Dermis microvascular lymphatic vessel endothelial cell (primary cell): ENCODE measurements at regions not wholly inside any gene's neighbourhood (a gene's known extent, or its start where the extent isn't known, plus 50 kb on each side); places are given as distances from the start of the nearest gene placed in this dataset.
A peak's percentile ranks its signal among the peaks of the same experiment; 100 is the strongest.

ENCODE experiments used
- DNase-seq, 2 donors: peaks; one replicate each; pipeline versions ENCODE4 v3.0.0 to v3.0.0-alpha.2; 2010; ENCODE audit warnings: low read depth in 2 of 2

DNA sequence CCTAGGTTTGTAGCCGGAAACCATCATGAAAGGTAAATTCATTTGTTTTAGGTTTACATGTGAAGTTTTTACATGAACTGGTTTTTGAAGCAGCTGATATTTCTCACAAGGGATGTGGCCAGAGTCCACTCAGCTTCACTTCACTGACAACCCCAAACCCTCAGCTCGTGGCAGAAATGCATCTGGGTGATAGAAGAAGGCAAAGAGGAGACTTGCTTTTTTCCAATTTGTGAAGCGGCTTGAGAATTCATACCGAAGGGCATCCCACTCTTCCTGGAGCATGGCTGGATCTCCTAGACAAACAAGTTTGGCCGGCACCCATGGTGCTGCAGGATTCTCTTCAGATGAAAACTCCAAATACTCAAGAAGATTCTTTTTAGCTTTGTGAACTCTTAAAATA is 392.8 kb upstream of the CNR1 start:
- DNase-seq = no peak

GRCh38 chr6:88556663-88557062 is 390.5 kb upstream of the CNR1 start:
- DNase-seq = no peak

DNA sequence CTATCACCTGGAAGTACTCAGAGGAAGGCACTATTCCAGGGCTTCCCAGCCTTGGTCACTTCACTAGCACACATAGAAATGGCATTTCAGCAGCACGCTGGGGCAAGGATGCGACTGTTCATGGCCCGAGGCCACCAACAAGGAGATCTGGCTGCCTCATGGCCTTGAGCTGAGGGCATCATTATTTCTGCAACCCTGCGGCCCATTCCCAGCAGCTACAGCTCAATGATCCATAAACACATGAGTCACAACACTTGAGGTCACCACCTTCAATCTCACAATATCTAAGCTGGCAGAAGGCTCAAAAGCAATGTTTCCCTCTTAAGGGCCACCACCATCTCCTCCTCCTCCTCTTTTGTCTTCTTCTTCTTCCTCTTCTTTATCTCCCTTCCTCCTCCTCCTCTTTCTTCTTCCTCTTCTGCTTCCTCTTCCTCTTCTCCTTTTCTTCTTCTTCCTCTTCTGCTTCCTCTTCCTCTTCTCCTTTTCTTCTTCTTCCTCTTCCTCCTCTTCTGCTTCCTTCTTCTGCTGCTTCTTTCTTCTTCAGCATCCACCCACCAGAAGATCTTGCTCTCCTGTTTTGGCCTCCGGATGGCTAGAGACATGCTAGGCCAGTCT is 382.9 kb upstream of the CNR1 start:
- no peak for DNase-seq

GRCh38 chr6:88547768-88548167 is 381.6 kb upstream of the CNR1 start:
- no peak for DNase-seq

DNA sequence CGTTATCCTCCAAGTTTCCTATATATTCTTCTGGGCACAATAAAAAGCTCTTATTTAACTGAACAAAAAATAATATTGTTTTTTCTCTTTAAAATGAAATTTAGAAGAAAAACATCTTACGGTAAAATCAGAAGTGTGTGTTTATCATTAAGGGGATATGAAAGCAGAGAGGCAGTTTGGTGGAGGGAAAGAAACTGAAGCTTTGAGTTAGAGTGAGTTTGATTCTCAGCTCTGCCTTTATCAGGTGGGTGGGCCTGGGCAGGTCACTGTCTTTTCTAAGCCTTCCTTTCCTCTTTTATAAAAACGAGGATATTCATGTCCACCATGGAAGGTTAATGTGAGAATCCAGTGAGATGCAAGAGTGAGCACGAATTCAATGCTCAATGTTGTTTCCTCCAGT is 379.8 kb upstream of the CNR1 start:
- no peak for DNase-seq

DNA sequence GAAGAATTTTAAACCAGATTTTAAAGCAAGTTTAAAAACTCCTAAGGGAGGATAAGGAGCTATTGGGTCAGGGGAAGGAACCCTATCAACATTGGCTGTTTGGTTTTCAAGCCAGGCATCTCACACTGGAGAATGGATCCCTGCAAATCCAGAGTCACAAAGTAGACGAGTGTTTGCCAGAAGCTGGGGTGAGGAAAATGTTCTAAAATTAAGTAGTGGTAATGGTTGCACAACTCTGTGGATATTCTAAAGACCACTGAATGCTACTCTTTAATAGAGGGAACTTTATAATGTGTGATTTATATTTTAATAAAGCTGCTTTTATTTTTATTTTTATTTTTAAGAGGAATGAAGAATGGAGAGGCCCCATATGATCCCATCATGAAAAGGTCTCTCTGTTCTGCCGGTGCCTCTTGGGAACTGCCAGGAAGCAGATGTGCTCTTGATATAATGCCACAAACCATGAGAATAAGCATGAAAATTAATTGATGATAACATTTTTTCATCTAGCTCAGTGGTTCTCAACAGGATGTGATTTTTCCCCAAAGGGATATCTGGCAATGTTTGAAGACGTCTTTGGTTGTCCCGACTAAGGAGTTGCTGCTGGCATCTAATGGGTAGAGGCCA is 379.0 kb upstream of the CNR1 start:
- no peak for DNase-seq

DNA sequence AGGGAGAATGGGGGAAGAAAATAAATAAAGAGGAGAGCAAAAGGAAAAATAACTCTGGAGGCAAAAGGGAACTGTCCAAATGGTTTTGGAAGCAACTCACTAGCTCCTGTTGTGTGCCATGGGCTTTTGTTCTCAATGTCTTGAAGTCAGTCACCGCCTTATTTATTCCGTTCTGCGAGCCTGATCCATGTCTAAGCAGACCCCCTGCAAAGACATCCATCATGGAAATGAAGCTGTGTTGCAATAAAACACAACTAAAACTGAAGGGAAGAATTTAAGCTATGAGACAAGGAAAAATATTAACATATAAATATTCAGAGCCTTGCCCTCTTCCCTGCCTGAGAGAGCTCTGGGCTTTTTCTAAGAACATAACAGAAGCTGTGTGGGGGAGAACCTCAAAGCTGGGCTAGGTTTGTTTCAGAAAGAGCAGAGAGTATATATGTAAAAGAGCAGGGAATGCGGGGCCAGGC is 373.2 kb upstream of the CNR1 start:
- no peak for DNase-seq

DNA sequence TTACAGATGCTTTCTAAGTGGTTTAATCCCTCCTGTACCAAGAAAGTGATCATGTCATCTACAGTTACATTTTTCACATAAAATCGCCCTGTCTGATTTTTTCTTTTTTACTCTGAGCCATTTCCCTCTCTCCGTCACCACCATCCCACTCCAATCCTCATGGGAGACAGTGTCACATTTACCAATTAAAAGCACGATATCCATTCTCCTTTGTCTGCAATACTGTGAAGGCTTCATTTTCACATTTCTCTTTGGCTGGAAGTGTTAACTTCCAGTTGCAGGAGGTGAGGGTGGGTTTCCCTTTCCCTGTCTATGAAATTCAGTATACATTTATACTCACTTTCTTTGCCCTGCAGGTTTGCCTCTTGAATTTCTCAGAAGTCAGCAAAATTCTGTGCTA is 372.7 kb upstream of the CNR1 start:
- DNase-seq = no peak

GRCh38 chr6:88538130-88538706 is 372.1 kb upstream of the CNR1 start:
- DNase-seq = peak in 1 of 2 donors; percentile 6

GRCh38 chr6:88536071-88536625 is 370.0 kb upstream of the CNR1 start:
- DNase-seq = no peak

DNA sequence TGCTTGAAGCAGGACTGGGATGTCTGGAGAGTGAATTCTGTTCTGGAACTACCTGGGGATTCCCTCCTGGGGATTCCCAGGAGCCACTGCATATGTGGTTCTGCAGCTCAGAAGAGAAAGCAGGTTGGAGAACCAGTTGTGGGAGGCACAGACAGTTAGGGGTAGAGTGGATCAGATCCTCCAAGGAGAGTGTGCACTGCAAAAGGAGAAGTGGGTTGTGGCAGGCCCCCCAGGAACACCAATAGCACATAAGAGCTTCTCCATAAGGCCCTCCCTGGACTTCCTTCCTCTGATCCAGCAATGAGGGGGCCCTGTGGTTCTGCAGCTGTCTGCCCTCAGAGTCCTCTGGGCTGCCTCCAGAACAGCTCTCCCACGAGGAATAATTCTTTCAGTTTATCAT is 369.2 kb upstream of the CNR1 start:
- no peak for DNase-seq

DNA sequence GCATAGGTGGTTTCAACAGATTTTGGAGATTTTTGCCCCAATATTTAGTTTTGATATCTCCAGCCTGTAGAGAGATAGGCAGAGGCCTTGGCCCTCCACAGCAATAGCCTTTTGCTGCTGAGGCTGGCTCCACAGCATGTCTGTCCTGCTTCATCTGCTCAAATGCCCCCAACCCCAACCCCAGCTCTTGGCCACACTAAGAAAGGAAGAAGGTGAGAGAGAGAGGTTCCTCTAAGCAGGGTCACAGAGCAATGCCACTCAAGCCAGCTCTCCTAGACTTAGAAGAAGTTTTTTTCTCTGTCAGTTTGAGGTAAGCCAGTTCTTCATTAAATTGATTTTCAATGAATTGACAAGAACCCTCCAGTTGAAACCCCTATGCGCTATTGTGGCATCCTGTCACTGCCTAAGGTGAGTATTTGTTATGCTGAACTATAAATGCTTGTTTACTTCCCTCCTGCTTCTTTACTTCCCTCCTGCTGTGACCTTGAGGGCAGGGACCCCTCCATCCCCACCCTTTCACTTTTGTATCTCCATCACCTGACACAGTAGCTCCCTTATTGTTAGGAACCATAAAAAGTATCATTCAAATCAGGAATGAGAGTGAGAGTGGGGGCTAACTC is 366.2 kb upstream of the CNR1 start:
- DNase-seq = no peak

GRCh38 chr6:88529726-88530125 is 363.6 kb upstream of the CNR1 start:
- DNase-seq = no peak

- no peak for DNase-seq
Measured at GRCh38 chr6:88520445-88520844, 354.3 kb upstream of the CNR1 start.

- DNase-seq = no peak
Measured at GRCh38 chr6:88520017-88520338, 353.8 kb upstream of the CNR1 start.

DNA sequence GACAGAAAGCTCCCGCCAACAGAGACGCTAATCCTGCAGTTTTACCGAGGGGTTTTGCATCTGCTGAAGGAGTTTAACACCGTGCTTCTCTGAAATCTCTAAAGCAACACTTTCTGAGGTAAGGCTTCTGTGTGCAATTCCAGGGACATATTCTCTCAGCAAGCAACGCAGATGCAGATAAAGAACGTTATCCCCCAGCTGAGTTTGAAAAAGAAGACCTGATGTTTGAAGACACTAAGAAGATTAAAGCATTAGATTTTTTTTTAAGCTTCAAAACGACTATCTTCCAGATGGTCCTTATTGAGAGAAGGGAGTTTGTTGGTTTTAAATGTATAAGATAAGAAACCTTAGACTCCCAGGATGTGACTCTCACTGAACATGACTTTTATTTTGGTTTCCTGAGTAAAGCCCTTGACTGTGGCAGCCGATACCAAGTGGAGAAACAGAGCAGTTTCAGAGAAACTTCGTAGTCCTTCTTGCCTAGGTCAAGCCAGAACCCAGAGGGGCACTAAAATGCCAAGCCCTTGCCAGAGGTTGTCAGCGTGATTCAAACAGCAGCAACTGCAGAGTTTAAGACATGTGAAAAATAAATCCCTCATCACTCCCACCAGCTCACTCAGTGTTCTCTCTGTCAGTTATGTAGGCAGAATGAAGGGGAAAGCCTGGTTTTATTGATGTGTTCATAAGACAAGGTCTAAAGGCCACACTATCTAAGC is 353.3 kb upstream of the CNR1 start:
- no peak for DNase-seq

DNA sequence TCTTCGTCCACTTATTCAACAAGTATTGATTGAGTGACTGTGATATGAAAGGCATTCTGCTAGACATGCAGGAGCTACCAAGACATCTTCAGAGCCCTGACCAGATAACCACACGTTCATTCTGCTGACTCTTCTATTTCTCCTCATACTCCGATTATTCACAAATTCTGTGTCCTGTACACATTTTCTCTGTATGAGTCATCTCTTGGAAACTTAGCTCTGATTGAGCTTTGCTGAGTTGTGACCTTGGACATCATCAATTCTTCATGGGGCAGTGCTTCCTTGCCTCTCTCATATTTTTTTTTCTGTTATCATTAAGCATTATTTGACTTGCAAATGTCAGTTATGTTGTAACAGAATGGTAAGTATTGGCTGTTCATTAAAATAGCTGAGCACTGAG is 351.6 kb upstream of the CNR1 start:
- no peak for DNase-seq

GRCh38 chr6:88513920-88514319 is 347.8 kb upstream of the CNR1 start:
- no peak for DNase-seq

- no peak for DNase-seq
Measured at GRCh38 chr6:88513471-88513870, 347.3 kb upstream of the CNR1 start.

DNA sequence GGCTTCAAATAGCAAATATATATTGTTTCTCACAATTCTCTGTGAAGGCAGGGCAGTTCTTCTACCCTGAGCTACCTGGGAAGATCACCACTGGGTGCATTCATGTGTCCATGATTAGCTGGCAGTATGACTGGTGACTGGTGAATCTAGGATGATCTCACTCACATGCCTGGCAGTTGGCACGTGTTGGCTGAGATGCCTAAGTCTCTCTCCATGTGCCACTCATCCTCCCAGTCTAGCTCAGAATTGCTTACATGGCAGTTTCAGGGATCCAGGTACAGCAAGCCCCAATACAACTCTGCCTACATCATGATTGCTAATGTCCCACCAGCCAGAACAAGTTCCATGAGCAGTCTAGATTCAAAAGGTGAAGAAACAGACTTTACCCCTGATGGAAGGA is 346.8 kb upstream of the CNR1 start:
- no peak for DNase-seq

DNA sequence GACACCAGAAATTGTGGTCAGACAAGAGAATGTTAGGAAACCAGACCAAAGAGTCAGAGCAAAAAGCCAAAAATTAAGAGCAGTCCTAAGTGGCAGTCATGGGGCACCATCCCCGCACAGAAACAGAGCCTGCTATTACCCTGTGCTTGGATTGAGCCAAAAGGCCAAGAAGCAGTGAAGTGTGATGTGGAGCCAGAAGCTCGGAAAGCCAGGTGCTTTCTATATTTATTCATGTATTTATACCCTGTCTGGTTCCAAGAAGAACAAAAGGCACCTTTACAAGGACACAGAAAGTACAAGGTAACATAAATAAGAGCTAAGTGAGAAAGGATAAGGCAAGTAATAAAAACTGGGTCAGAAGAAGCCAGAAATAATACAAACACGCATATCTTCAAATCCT is 336.2 kb upstream of the CNR1 start:
- DNase-seq = no peak
